Thymus (tissue), 11 donors: ENCODE measurements at regions not wholly inside any gene's neighbourhood (a gene's known extent, or its start where the extent isn't known, plus 50 kb on each side); places are given as distances from the start of the nearest gene placed in this dataset.
"Not testable (repeated sequence)": the region's sequence is repeated elsewhere in the genome, so short reads cannot be mapped to it uniquely, and the experiment has no call there.

ENCODE experiments used
- DNase-seq, 9 donors: peaks; one replicate each; pipeline ENCODE4 v3.0.0-alpha.2; 2013; ENCODE audit warnings: low spot score in 9 of 9, low read depth in 6 of 9, missing footprints in 1 of 9
- H3K27ac ChIP-seq, 2 donors: one replicate each; pipeline ENCODE4 v1.5.1; 2013; ENCODE audit warnings: control low read depth in 1 of 2, low read depth in 1 of 2, low read length in 1 of 2, mild to moderate bottlenecking in 1 of 2, moderate library complexity in 1 of 2
- H3K27me3 ChIP-seq, 2 donors: one replicate each; pipeline ENCODE4 v1.5.1; 2013; ENCODE audit warnings: low read length in 1 of 2; ENCODE audit not compliant: control insufficient read depth in 2 of 2, insufficient read depth in 1 of 2
- H3K36me3 ChIP-seq, 2 donors: one replicate each; pipeline ENCODE4 v1.5.1; 2013; ENCODE audit warnings: low read length in 1 of 2, mild to moderate bottlenecking in 1 of 2, moderate library complexity in 1 of 2; ENCODE audit not compliant: control insufficient read depth in 2 of 2, insufficient read depth in 2 of 2
- H3K4me1 ChIP-seq, 2 donors: one replicate each; pipeline ENCODE4 v1.5.1; 2013; ENCODE audit warnings: low read length in 2 of 2; ENCODE audit not compliant: control insufficient read depth in 2 of 2, insufficient read depth in 2 of 2
- H3K4me3 ChIP-seq, 2 donors: one replicate each; pipeline ENCODE4 v1.5.1; 2013; ENCODE audit warnings: low read length in 2 of 2, control low read depth in 1 of 2, mild to moderate bottlenecking in 1 of 2
- H3K9me3 ChIP-seq, 2 donors: one replicate each; pipeline ENCODE4 v1.5.1; 2013; ENCODE audit warnings: low read length in 1 of 2, mild to moderate bottlenecking in 1 of 2; ENCODE audit not compliant: control insufficient read depth in 2 of 2, insufficient read depth in 1 of 2
- WGBS: extraction: QIAGEN DNeasy Blood & Tissue Kit; methylation state at CpG from one replicate; pipeline ENCODE4 v1.1.7; 2013; 5-methylcytosine and 5-hydroxymethylcytosine counted together
- donor health status: healthy.

DNA sequence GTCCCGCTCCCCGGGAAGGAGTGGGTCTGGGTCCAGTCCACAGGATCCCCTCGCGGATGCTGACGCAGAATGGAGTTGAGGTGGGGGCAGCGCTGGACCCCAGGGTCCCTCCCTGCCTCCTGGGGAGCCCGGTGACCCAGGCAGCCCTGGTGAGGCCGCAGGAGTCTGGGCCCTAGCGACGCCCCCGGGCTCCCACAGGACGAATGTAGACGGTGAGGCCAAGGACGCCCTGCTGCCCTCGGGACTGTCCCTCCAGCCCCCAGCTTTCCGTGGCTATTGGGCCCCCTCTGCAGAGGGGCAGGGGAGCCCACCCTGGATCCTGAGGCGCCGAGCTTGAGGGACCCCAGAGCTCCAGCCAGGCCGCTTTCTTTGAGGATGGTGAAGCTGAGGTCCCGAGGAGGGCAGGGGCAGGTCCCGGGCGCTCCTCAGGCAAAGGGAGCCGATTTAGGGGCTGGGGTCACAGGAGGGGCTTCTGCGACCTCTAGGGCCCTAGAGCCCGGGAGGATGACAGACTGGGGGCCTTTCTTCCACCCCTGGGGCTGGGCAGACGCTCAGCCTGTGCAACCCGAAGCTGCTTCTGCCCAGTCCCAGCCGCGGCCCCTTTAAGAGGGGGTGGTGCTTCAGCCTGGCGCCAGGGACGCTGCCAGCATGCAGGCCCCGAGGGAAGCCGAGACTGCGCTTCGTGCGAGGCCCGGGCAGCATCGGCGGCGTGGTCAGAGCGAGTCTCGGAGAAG lies 986.8 kb downstream of the TUBA3C start:
- H3K27ac ChIP-seq, H3K4me1 ChIP-seq, H3K9me3 ChIP-seq, H3K4me3 ChIP-seq, H3K27me3 ChIP-seq, H3K36me3 ChIP-seq, DNase-seq: not testable (repeated sequence)
- 75% methylated on average over 21 of the region's 42 CpGs for WGBS

- H3K4me3 ChIP-seq, DNase-seq, H3K4me1 ChIP-seq, H3K9me3 ChIP-seq, H3K27me3 ChIP-seq, H3K27ac ChIP-seq, H3K36me3 ChIP-seq: not testable (repeated sequence)
- 81% methylated on average over 25 of the region's 27 CpGs for WGBS
Measured at GRCh38 chr13:18194104-18194503, 987.5 kb downstream of the TUBA3C start.
